Ishikawa (cell line): ENCODE measurements at regions not wholly inside any gene's neighbourhood (a gene's known extent, or its start where the extent isn't known, plus 50 kb on each side); places are given as distances from the start of the nearest gene placed in this dataset.

Experiments
- CEBPB ChIP-seq: IDR thresholded peaks from 2 replicates; pipeline ENCODE4 v1.6.1; 2012
- CREB1 ChIP-seq: IDR thresholded peaks from 2 replicates; pipeline ENCODE4 v1.6.1; 2012; ENCODE audit warnings: low read depth
- EGR1 ChIP-seq: IDR thresholded peaks from 2 replicates; pipeline ENCODE4 v1.6.1; 2012
- EP300 ChIP-seq: IDR thresholded peaks from 2 replicates; pipeline ENCODE4 v1.6.1; 2012; ENCODE audit warnings: borderline replicate concordance
- RAD21 ChIP-seq: IDR thresholded peaks from 2 replicates; pipeline ENCODE4 v1.6.1; 2012; ENCODE audit warnings: low read depth
- TAF1 ChIP-seq: IDR thresholded peaks from 2 replicates; pipeline ENCODE4 v1.6.1; 2012; ENCODE audit warnings: low read depth, mild to moderate bottlenecking
- TCF12 ChIP-seq: IDR thresholded peaks from 2 replicates; pipeline ENCODE4 v1.6.1; 2012; ENCODE audit warnings: low read depth
- TEAD4 ChIP-seq: IDR thresholded peaks from 2 replicates; pipeline ENCODE4 v1.6.1; 2012
- YY1 ChIP-seq: IDR thresholded peaks from 2 replicates; pipeline ENCODE4 v1.6.1; 2012; ENCODE audit warnings: low read depth
- TF ChIP-seq, protein P1 (sequence below): IDR thresholded peaks from 2 replicates; pipeline ENCODE4 v1.6.1; 2012; ENCODE audit warnings: low read depth, mild to moderate bottlenecking
- TF ChIP-seq, protein P2 (sequence below): IDR thresholded peaks from 2 replicates; pipeline ENCODE4 v1.6.1; 2012

DNA sequence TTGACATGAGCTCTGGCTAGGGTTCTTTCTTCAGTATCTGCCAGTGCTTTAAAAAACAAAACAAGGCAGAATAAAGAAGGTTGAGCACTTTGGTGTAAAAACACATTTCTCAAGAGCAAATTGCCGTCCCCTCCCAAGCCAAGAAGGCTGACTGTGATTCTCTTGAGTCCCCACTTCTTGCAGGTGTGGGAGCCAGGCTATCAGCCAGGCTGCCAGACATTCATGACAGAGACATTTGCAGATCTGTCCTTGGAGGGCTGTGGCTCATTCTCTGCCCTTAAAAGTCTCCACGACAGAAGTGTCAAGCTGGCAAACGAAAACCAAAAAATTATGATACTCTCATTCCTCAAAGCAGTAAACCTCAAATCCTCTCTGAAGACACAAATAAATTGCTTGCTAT, 749.3 kb upstream of the HS6ST1 start:
- TF ChIP-seq RAD21 (no peak), EP300 (no peak), CEBPB (no peak), EGR1 (no peak), CREB1 (no peak), YY1 (no peak), TCF12 (no peak), TAF1 (no peak), TEAD4 (no peak)
- TF ChIP-seq, protein P1, sequence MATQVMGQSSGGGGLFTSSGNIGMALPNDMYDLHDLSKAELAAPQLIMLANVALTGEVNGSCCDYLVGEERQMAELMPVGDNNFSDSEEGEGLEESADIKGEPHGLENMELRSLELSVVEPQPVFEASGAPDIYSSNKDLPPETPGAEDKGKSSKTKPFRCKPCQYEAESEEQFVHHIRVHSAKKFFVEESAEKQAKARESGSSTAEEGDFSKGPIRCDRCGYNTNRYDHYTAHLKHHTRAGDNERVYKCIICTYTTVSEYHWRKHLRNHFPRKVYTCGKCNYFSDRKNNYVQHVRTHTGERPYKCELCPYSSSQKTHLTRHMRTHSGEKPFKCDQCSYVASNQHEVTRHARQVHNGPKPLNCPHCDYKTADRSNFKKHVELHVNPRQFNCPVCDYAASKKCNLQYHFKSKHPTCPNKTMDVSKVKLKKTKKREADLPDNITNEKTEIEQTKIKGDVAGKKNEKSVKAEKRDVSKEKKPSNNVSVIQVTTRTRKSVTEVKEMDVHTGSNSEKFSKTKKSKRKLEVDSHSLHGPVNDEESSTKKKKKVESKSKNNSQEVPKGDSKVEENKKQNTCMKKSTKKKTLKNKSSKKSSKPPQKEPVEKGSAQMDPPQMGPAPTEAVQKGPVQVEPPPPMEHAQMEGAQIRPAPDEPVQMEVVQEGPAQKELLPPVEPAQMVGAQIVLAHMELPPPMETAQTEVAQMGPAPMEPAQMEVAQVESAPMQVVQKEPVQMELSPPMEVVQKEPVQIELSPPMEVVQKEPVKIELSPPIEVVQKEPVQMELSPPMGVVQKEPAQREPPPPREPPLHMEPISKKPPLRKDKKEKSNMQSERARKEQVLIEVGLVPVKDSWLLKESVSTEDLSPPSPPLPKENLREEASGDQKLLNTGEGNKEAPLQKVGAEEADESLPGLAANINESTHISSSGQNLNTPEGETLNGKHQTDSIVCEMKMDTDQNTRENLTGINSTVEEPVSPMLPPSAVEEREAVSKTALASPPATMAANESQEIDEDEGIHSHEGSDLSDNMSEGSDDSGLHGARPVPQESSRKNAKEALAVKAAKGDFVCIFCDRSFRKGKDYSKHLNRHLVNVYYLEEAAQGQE: no peak
- TF ChIP-seq, protein P2, sequence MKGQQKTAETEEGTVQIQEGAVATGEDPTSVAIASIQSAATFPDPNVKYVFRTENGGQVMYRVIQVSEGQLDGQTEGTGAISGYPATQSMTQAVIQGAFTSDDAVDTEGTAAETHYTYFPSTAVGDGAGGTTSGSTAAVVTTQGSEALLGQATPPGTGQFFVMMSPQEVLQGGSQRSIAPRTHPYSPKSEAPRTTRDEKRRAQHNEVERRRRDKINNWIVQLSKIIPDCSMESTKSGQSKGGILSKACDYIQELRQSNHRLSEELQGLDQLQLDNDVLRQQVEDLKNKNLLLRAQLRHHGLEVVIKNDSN: no peak
